Duodenal mucosa (tissue), 2 donors: ENCODE measurements at regions not wholly inside any gene's neighbourhood (a gene's known extent, or its start where the extent isn't known, plus 50 kb on each side); places are given as distances from the start of the nearest gene placed in this dataset.

Source experiments
- H3K27ac ChIP-seq: one replicate; pipeline ENCODE4 v1.7.0; 2013; ENCODE audit warnings: low read depth, low read length
- H3K27me3 ChIP-seq, 2 donors: one replicate each; pipeline ENCODE4 v1.7.0; 2013; ENCODE audit warnings: low read length in 2 of 2, control low read depth in 1 of 2; ENCODE audit not compliant: insufficient read depth in 2 of 2, control insufficient read depth in 1 of 2
- H3K36me3 ChIP-seq, 2 donors: one replicate each; pipeline ENCODE4 v1.7.0; 2013; ENCODE audit warnings: low read length in 2 of 2, control low read depth in 1 of 2; ENCODE audit not compliant: insufficient read depth in 2 of 2, control insufficient read depth in 1 of 2
- H3K4me1 ChIP-seq, 2 donors: one replicate each; pipeline ENCODE4 v1.7.0; 2013; ENCODE audit warnings: low read length in 2 of 2, control low read depth in 1 of 2; ENCODE audit not compliant: insufficient read depth in 2 of 2, control insufficient read depth in 1 of 2
- H3K4me3 ChIP-seq, 2 donors: one replicate each; pipeline ENCODE4 v1.7.0; 2013; ENCODE audit warnings: low read length in 2 of 2, low read depth in 1 of 2
- H3K9ac ChIP-seq, 2 donors: one replicate each; pipeline ENCODE4 v1.7.0; 2013; ENCODE audit warnings: low read length in 2 of 2, low read depth in 1 of 2
- H3K9me3 ChIP-seq, 2 donors: one replicate each; pipeline ENCODE4 v1.7.0; 2013; ENCODE audit warnings: low read length in 2 of 2, control low read depth in 1 of 2; ENCODE audit not compliant: control insufficient read depth in 1 of 2

- H3K27ac ChIP-seq: no peak overlapping the region
- no peaks in the 10 kb centered on the region for H3K9me3 ChIP-seq
- peaks cover 0 to 19% of the 10 kb centered on the region in 2 donors for H3K4me1 ChIP-seq
These were observed 455.0 kb downstream of the PCNX1 start for GRCh38 chr14:71362282-71362681.

GRCh38 chr14:71362920-71363584, 455.8 kb downstream of the PCNX1 start:
- H3K36me3 ChIP-seq: no peaks in the 10 kb centered on the region
- H3K4me1 ChIP-seq: peaks cover 0 to 19% of the 10 kb centered on the region in 2 donors
- no peaks in the 10 kb centered on the region for H3K9me3 ChIP-seq
- H3K27ac ChIP-seq: no peak overlapping the region
- H3K9ac ChIP-seq: no peak overlapping the region
- H3K4me3 ChIP-seq: no peak overlapping the region
- H3K27me3 ChIP-seq: no peaks in the 10 kb centered on the region

More at GRCh38 chr14:71362282-71362681, 455.0 kb downstream of the PCNX1 start:
- H3K9ac ChIP-seq: no peak overlapping the region
- H3K4me3 ChIP-seq: no peak overlapping the region
- H3K27me3 ChIP-seq: no peaks in the 10 kb centered on the region
- H3K36me3 ChIP-seq: no peaks in the 10 kb centered on the region

GRCh38 chr14:71363946-71364925, 457.0 kb downstream of the PCNX1 start:
- Histone ChIP-seq H3K9me3 (no peaks in the 10 kb centered on the region), H3K9ac (no peak overlapping the region), H3K4me3 (no peak overlapping the region), H3K4me1 (peaks cover 0 to 19% of the 10 kb centered on the region in 2 donors), H3K36me3 (no peaks in the 10 kb centered on the region), H3K27ac (no peak overlapping the region), H3K27me3 (no peaks in the 10 kb centered on the region)

- Histone ChIP-seq H3K4me1 (peaks cover 0 to 12% of the 10 kb centered on the region in 2 donors), H3K27ac (no peak overlapping the region), H3K4me3 (no peak overlapping the region)
These were observed 458.1 kb downstream of the PCNX1 start for GRCh38 chr14:71365361-71365760.

GRCh38 chr14:71366861-71367260, 459.6 kb downstream of the PCNX1 start:
- H3K27ac ChIP-seq: no peak overlapping the region
- H3K4me3 ChIP-seq: no peak overlapping the region
- H3K4me1 ChIP-seq: peaks cover 0 to 15% of the 10 kb centered on the region in 2 donors
- no peaks in the 10 kb centered on the region for H3K36me3 ChIP-seq
- no peak overlapping the region for H3K9ac ChIP-seq
- no peaks in the 10 kb centered on the region for H3K9me3 ChIP-seq
- H3K27me3 ChIP-seq: no peaks in the 10 kb centered on the region

More at GRCh38 chr14:71365361-71365760, 458.1 kb downstream of the PCNX1 start:
- H3K9ac ChIP-seq: no peak overlapping the region
- H3K36me3 ChIP-seq: no peaks in the 10 kb centered on the region
- H3K9me3 ChIP-seq: no peaks in the 10 kb centered on the region
- H3K27me3 ChIP-seq: no peaks in the 10 kb centered on the region

- no peaks in the 10 kb centered on the region for H3K27me3 ChIP-seq
- H3K27ac ChIP-seq: no peak overlapping the region
- H3K36me3 ChIP-seq: no peaks in the 10 kb centered on the region
- no peaks in the 10 kb centered on the region for H3K9me3 ChIP-seq
- peaks cover 0 to 13% of the 10 kb centered on the region in 2 donors for H3K4me1 ChIP-seq
- H3K9ac ChIP-seq: no peak overlapping the region
- H3K4me3 ChIP-seq: no peak overlapping the region
These were observed 464.6 kb downstream of the PCNX1 start for GRCh38 chr14:71371711-71372396.

GRCh38 chr14:71372411-71372838, 465.2 kb downstream of the PCNX1 start:
- no peak overlapping the region for H3K4me3 ChIP-seq
- H3K27me3 ChIP-seq: no peaks in the 10 kb centered on the region
- H3K9ac ChIP-seq: no peak overlapping the region
- no peak overlapping the region for H3K27ac ChIP-seq
- no peaks in the 10 kb centered on the region for H3K9me3 ChIP-seq
- no peaks in the 10 kb centered on the region for H3K36me3 ChIP-seq
- peaks cover 0 to 13% of the 10 kb centered on the region in 2 donors for H3K4me1 ChIP-seq

GRCh38 chr14:71373773-71374172, 466.5 kb downstream of the PCNX1 start:
- no peaks in the 10 kb centered on the region for H3K9me3 ChIP-seq
- H3K4me3 ChIP-seq: no peak overlapping the region
- no peak overlapping the region for H3K27ac ChIP-seq

GRCh38 chr14:71374989-71375388, 467.7 kb downstream of the PCNX1 start:
- Histone ChIP-seq H3K27ac (no peak overlapping the region), H3K27me3 (no peaks in the 10 kb centered on the region), H3K36me3 (no peaks in the 10 kb centered on the region), H3K4me3 (no peak overlapping the region), H3K9ac (no peak overlapping the region), H3K4me1 (peaks cover 0 to 13% of the 10 kb centered on the region in 2 donors), H3K9me3 (no peaks in the 10 kb centered on the region)

More at GRCh38 chr14:71373773-71374172, 466.5 kb downstream of the PCNX1 start:
- Histone ChIP-seq H3K9ac (no peak overlapping the region), H3K27me3 (no peaks in the 10 kb centered on the region), H3K4me1 (peaks cover 0 to 13% of the 10 kb centered on the region in 2 donors), H3K36me3 (no peaks in the 10 kb centered on the region)
